ENCODE measurements at regions not wholly inside any gene's neighbourhood (a gene's known extent, or its start where the extent isn't known, plus 50 kb on each side); places are given as distances from the start of the nearest gene placed in this dataset.

GRCh38 chr12:115412831-115413230 lies 728.9 kb upstream of the TBX3 start:
- ChIA-PET RAD21 (ENCODE audit: low non-redundant PET in 1 of 2, low total read pairs in 2 of 2, uncharacterized antibody in 2 of 2, unreplicated experiment in 2 of 2) (no interaction called here), POLR2A (no interaction called here), CTCF (no interaction called here)
- Histone ChIP-seq H2AFZ (ENCODE audit: low read depth, low read length, poor library complexity, severe bottlenecking) (no peak overlapping the region), H3K27me3 (ENCODE audit: insufficient read depth, low read length) (no peaks in the 10 kb centered on the region; the same call in 1 of the 2 replicates), H3K4me3 (replicated peaks in 1 of 2; ENCODE audit: low read depth in 1 of 2, low read length in 2 of 2) (no peak overlapping the region), H3K36me3 (ENCODE audit: control insufficient read depth in 1 of 2, insufficient read depth in 2 of 2, low read length in 2 of 2) (no peaks in the 10 kb centered on the region), H3K9me2 (ENCODE audit: insufficient read depth) (no peaks in the 10 kb centered on the region), H3K27ac (ENCODE audit: low read depth, low read length) (no peak overlapping the region), H3K9ac (ENCODE audit: low read length) (no peak overlapping the region), H3K4me2 (ENCODE audit: low read length) (no peak overlapping the region), H4K20me1 (ENCODE audit: insufficient read depth) (no peaks in the 10 kb centered on the region), H3K4me1 (ENCODE audit: control insufficient read depth in 1 of 2, insufficient read depth in 2 of 2, low read length in 2 of 2) (no peaks in the 10 kb centered on the region), H3K9me3 (ENCODE audit: control insufficient read depth in 1 of 2, insufficient read depth in 1 of 2, low read depth in 1 of 2, low read length in 2 of 2) (no peaks in the 10 kb centered on the region), H3K79me2 (ENCODE audit: insufficient read depth, low read length) (no peaks in the 10 kb centered on the region)
- intact Hi-C loops (cut with micrococcal nuclease) = no loop called here
- TF ChIP-seq EZH2 (IDR thresholded peaks at IDR 0.05) = no peak
- TF ChIP-seq REST (IDR thresholded peaks at IDR 0.05; ENCODE audit: low read depth) = no peak
- no peak for TF ChIP-seq JUND (IDR thresholded peaks at IDR 0.05)
- no peak for TF ChIP-seq ELF1 (IDR thresholded peaks at IDR 0.05; ENCODE audit: borderline replicate concordance, low read depth)
- no peak for TF ChIP-seq RAD21 (IDR thresholded peaks at IDR 0.05; ENCODE audit: low read depth)
- no peak for TF ChIP-seq FOSL1 (IDR thresholded peaks at IDR 0.05; ENCODE audit: low read depth)
- TF ChIP-seq YY1 (IDR thresholded peaks at IDR 0.05; ENCODE audit: extremely low read depth, insufficient replicate concordance, low read depth, low read length) = no peak
- no peak for TF ChIP-seq EGR1 (IDR thresholded peaks at IDR 0.05; ENCODE audit: low read depth)
- no peak for TF ChIP-seq ZNF274 (IDR thresholded peaks at IDR 0.05; ENCODE audit: low read depth, low read length)
- TF ChIP-seq, protein P1, sequence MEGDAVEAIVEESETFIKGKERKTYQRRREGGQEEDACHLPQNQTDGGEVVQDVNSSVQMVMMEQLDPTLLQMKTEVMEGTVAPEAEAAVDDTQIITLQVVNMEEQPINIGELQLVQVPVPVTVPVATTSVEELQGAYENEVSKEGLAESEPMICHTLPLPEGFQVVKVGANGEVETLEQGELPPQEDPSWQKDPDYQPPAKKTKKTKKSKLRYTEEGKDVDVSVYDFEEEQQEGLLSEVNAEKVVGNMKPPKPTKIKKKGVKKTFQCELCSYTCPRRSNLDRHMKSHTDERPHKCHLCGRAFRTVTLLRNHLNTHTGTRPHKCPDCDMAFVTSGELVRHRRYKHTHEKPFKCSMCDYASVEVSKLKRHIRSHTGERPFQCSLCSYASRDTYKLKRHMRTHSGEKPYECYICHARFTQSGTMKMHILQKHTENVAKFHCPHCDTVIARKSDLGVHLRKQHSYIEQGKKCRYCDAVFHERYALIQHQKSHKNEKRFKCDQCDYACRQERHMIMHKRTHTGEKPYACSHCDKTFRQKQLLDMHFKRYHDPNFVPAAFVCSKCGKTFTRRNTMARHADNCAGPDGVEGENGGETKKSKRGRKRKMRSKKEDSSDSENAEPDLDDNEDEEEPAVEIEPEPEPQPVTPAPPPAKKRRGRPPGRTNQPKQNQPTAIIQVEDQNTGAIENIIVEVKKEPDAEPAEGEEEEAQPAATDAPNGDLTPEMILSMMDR (IDR thresholded peaks at IDR 0.05 in 2 of 3, conservative IDR thresholded peaks at IDR 0.05 in 1 of 3; ENCODE audit: borderline replicate concordance in 1 of 3, insufficient read depth in 1 of 3, low read depth in 2 of 3, low read length in 2 of 3) = no peak
- no peak for TF ChIP-seq POLR2A (IDR thresholded peaks at IDR 0.05; ENCODE audit: borderline replicate concordance, extremely low read depth, insufficient read depth, insufficient read length)
- no peak for TF ChIP-seq CEBPB (IDR thresholded peaks at IDR 0.05; ENCODE audit: low read depth)
- TF ChIP-seq SP1 (IDR thresholded peaks at IDR 0.05; ENCODE audit: low read depth) = no peak
- TF ChIP-seq, protein P2, sequence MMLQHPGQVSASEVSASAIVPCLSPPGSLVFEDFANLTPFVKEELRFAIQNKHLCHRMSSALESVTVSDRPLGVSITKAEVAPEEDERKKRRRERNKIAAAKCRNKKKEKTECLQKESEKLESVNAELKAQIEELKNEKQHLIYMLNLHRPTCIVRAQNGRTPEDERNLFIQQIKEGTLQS (IDR thresholded peaks at IDR 0.05) = no peak
- ATAC-seq (no peak), DNase-seq (ENCODE audit: low read depth, low spot score) (no peak)
- no TSS peak for BruUV-seq (replicated peaks)

All from HCT116 (cell line).